H9 (cell line): ENCODE measurements at regions not wholly inside any gene's neighbourhood (a gene's known extent, or its start where the extent isn't known, plus 50 kb on each side); places are given as distances from the start of the nearest gene placed in this dataset.

ENCODE experiments used
- DNase-seq: peaks from one replicate; pipeline ENCODE4 v3.0.0-alpha.2; 2017
- H2AFZ ChIP-seq: one replicate; pipeline ENCODE4 v1.6.1; 2013; ENCODE audit warnings: mild to moderate bottlenecking, low read length, control low read depth, moderate library complexity
- H2AK5ac ChIP-seq: 2 replicates; pipeline ENCODE4 v1.6.1; 2013; ENCODE audit warnings: low read length, control low read depth, mixed read lengths; ENCODE audit not compliant: insufficient read length
- H2BK120ac ChIP-seq: one replicate; pipeline ENCODE4 v1.6.1; 2013; ENCODE audit warnings: low read depth, mild to moderate bottlenecking, low read length, control low read depth, inconsistent platforms; ENCODE audit not compliant: poor library complexity, severe bottlenecking
- H2BK12ac ChIP-seq: 2 replicates; pipeline ENCODE4 v1.6.1; 2013; ENCODE audit warnings: low read length, control low read depth, mixed read lengths, low read depth; ENCODE audit not compliant: insufficient read length
- H2BK15ac ChIP-seq: 2 replicates; pipeline ENCODE4 v1.6.1; 2013; ENCODE audit warnings: low read depth, low read length, control low read depth
- H2BK20ac ChIP-seq: one replicate; pipeline ENCODE4 v1.6.1; 2013; ENCODE audit warnings: low read depth, mild to moderate bottlenecking, low read length, control low read depth, inconsistent platforms; ENCODE audit not compliant: poor library complexity, severe bottlenecking
- H2BK5ac ChIP-seq: 2 replicates; pipeline ENCODE4 v1.6.1; 2013; ENCODE audit warnings: low read length, control low read depth, mixed read lengths; ENCODE audit not compliant: insufficient read length
- H3K14ac ChIP-seq: 2 replicates; pipeline ENCODE4 v1.6.1; 2013; ENCODE audit warnings: low read length, control low read depth; ENCODE audit not compliant: insufficient read depth
- H3K18ac ChIP-seq: 2 replicates; pipeline ENCODE4 v1.6.1; 2013; ENCODE audit warnings: low read depth, mild to moderate bottlenecking, mixed read lengths, low read length, control low read depth; ENCODE audit not compliant: insufficient read length
- H3K23ac ChIP-seq: 2 replicates; pipeline ENCODE4 v1.6.1; 2013; ENCODE audit warnings: low read length, control low read depth, mixed read lengths, low read depth; ENCODE audit not compliant: insufficient read length
- H3K23me2 ChIP-seq: 2 replicates; pipeline ENCODE4 v1.6.1; 2013; ENCODE audit warnings: low read depth, mild to moderate bottlenecking, mixed read lengths, low read length, control low read depth; ENCODE audit not compliant: insufficient read length, poor library complexity, severe bottlenecking
- H3K27ac ChIP-seq: 2 replicates; pipeline ENCODE4 v1.5.1; 2013; ENCODE audit warnings: low read length, control low read depth, mixed read lengths, low read depth; ENCODE audit not compliant: insufficient read length
- H3K27me3 ChIP-seq: 2 replicates; pipeline ENCODE4 v1.6.1; 2013; ENCODE audit warnings: low read length, control low read depth, inconsistent platforms; ENCODE audit not compliant: insufficient read depth
- H3K4ac ChIP-seq: 2 replicates; pipeline ENCODE4 v1.6.1; 2013; ENCODE audit warnings: low read depth, mild to moderate bottlenecking, control low read depth, inconsistent platforms, low read length, moderate library complexity
- H3K4me1 ChIP-seq: 2 replicates; pipeline ENCODE4 v1.6.1; 2013; ENCODE audit warnings: low read length, control low read depth, inconsistent platforms; ENCODE audit not compliant: insufficient read depth
- H3K4me2 ChIP-seq: 2 replicates; pipeline ENCODE4 v1.6.1; 2013; ENCODE audit warnings: low read length, control low read depth, mixed read lengths; ENCODE audit not compliant: insufficient read length, insufficient read depth
- H3K56ac ChIP-seq: 2 replicates; pipeline ENCODE4 v1.6.1; 2013; ENCODE audit warnings: low read depth, mild to moderate bottlenecking, mixed read lengths, low read length, control low read depth; ENCODE audit not compliant: insufficient read length
- H3K79me1 ChIP-seq: 2 replicates; pipeline ENCODE4 v1.6.1; 2013; ENCODE audit warnings: low read depth, mild to moderate bottlenecking, moderate library complexity, low read length, control low read depth, inconsistent platforms; ENCODE audit not compliant: insufficient read depth, poor library complexity, severe bottlenecking
- H3K79me2 ChIP-seq: 2 replicates; pipeline ENCODE4 v1.6.1; 2013; ENCODE audit warnings: low read length, control low read depth, inconsistent platforms; ENCODE audit not compliant: insufficient read depth
- H3K9ac ChIP-seq: 2 replicates; pipeline ENCODE4 v1.6.1; 2013; ENCODE audit warnings: low read length, control low read depth, mixed read lengths; ENCODE audit not compliant: insufficient read length; ENCODE audit errors: extremely low read depth
- H3K9me3 ChIP-seq: one replicate; pipeline ENCODE4 v1.6.1; 2013; ENCODE audit warnings: low read depth, low read length, inconsistent platforms; ENCODE audit not compliant: control insufficient read depth
- H3T11ph ChIP-seq: one replicate; pipeline ENCODE4 v1.6.1; 2013; ENCODE audit warnings: mild to moderate bottlenecking, low read length, control low read depth, inconsistent platforms
- H4K20me1 ChIP-seq: one replicate; pipeline ENCODE4 v1.6.1; 2013; ENCODE audit not compliant: control insufficient read depth, insufficient read length, insufficient read depth
- H4K5ac ChIP-seq: 2 replicates; pipeline ENCODE4 v1.6.1; 2013; ENCODE audit warnings: low read depth, mild to moderate bottlenecking, mixed read lengths, low read length, control low read depth; ENCODE audit not compliant: insufficient read length
- H4K8ac ChIP-seq: replicated peaks from 2 replicates; pipeline ENCODE4 v1.6.1; 2013; ENCODE audit warnings: low read length, control low read depth, mixed read lengths, low read depth; ENCODE audit not compliant: insufficient read length
- H4K91ac ChIP-seq: 2 replicates; pipeline ENCODE4 v1.6.1; 2013; ENCODE audit warnings: low read depth, mild to moderate bottlenecking, moderate library complexity, mixed read lengths, low read length, control low read depth; ENCODE audit not compliant: insufficient read length
- H3K27ac Mint-ChIP-seq, 3 experiments: 2 replicates in 2 of 3; 3 replicates in 1 of 3; pipeline ENCODE4 v1.8.0; 2020 to 2021; ENCODE audit warnings: mixed read lengths in 3 of 3, mild to moderate bottlenecking in 1 of 3, moderate library complexity in 1 of 3
- H3K27me3 Mint-ChIP-seq: 2 replicates; pipeline ENCODE4 v1.8.0; 2021; ENCODE audit warnings: low read depth, mild to moderate bottlenecking, moderate library complexity, mixed read lengths
- H3K36me3 Mint-ChIP-seq, 3 experiments: 2 replicates in 2 of 3; 3 replicates in 1 of 3; pipeline ENCODE4 v1.8.0; 2020 to 2021; ENCODE audit warnings: low read depth in 3 of 3, mixed read lengths in 3 of 3; ENCODE audit not compliant: insufficient read depth in 1 of 3
- H3K4me1 Mint-ChIP-seq, 2 experiments: 2 replicates each; pipeline ENCODE4 v1.8.0; 2020; ENCODE audit warnings: mixed read lengths in 2 of 2
- H3K4me3 Mint-ChIP-seq, 2 experiments: 2 replicates in 1 of 2; 3 replicates in 1 of 2; pipeline ENCODE4 v1.8.0; 2020 to 2021; ENCODE audit warnings: mild to moderate bottlenecking in 2 of 2, mixed read lengths in 2 of 2, moderate library complexity in 1 of 2
- H3K9me3 Mint-ChIP-seq, 2 experiments: 2 replicates in 1 of 2; 3 replicates in 1 of 2; pipeline ENCODE4 v1.8.0; 2020; ENCODE audit warnings: mild to moderate bottlenecking in 2 of 2, mixed read lengths in 2 of 2, moderate library complexity in 1 of 2
- WGBS: extraction: QIAGEN DNeasy Blood & Tissue Kit; methylation state at CpG from one replicate; pipeline ENCODE4 v1.1.7; 2013; ENCODE audit warnings: missing lambda C conversion rate, low lambda C conversion rate, mixed read lengths; ENCODE audit not compliant: insufficient read length; ENCODE audit errors: extremely low coverage; 5-methylcytosine and 5-hydroxymethylcytosine counted together
- TF ChIP-seq, protein P1 (sequence below): fragments of 200-600 bp; sonication (generic); conservative IDR thresholded peaks from 3 replicates; pipeline ENCODE4 v1.8.0; 2021; ENCODE audit warnings: antibody characterized with exemption, mild to moderate bottlenecking

DNA sequence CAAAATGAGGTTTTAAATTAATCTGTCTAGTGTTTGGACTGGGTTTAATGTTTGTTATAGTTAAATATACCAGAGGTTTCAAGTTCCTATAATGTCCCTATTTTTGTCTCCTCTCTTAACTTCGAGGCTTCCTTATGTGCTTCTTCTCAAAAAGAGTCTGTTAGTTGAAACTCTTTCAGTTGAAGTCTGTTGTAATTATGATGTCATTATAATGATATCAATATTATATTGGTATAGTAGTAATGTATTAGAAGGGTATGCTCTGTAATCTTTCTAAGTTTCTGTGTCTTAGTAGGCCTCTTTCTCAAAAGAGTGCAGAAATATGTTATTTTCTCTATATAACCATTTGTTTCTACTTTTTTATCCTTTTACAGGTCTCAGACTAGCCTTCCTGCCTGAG, 1148.0 kb downstream of the NSUN3 start:
- Histone ChIP-seq H2BK15ac (no peak overlapping the region), H3K23me2 (no peaks in the 10 kb centered on the region), H2BK12ac (no peak overlapping the region)

More for the DNA sequence above, 1148.0 kb downstream of the NSUN3 start:
- no peak overlapping the region for H3K27ac ChIP-seq
- no peak overlapping the region for H3K23ac ChIP-seq
- H2AFZ ChIP-seq, result no peak overlapping the region
- H3K18ac ChIP-seq, result no peak overlapping the region
- H3T11ph ChIP-seq, result no peak overlapping the region
- Mint-ChIP-seq H3K4me3 (no peak overlapping the region), H3K4me1 (peaks cover 8 to 9% of the 10 kb centered on the region in 2 experiments), H3K27me3 (no peaks in the 10 kb centered on the region), H3K36me3 (peaks cover 2 to 10% (median 8%) of the 10 kb centered on the region in 3 experiments; a peak in 6 of 7 replicates), H3K27ac (no peak overlapping the region), H3K9me3 (peaks cover 2 to 7% of the 10 kb centered on the region in 2 experiments; a peak in 4 of 5 replicates)
- no peak overlapping the region for H4K8ac ChIP-seq
- H3K9me3 ChIP-seq, result no peaks in the 10 kb centered on the region
- WGBS, result no CpG with 5 or more reads among the region's 1 CpG
- no peaks in the 10 kb centered on the region for H3K79me2 ChIP-seq
- no peak overlapping the region for H3K56ac ChIP-seq
- H3K4me1 ChIP-seq, result no peaks in the 10 kb centered on the region
- no peak overlapping the region for H4K5ac ChIP-seq
- TF ChIP-seq, protein P1, sequence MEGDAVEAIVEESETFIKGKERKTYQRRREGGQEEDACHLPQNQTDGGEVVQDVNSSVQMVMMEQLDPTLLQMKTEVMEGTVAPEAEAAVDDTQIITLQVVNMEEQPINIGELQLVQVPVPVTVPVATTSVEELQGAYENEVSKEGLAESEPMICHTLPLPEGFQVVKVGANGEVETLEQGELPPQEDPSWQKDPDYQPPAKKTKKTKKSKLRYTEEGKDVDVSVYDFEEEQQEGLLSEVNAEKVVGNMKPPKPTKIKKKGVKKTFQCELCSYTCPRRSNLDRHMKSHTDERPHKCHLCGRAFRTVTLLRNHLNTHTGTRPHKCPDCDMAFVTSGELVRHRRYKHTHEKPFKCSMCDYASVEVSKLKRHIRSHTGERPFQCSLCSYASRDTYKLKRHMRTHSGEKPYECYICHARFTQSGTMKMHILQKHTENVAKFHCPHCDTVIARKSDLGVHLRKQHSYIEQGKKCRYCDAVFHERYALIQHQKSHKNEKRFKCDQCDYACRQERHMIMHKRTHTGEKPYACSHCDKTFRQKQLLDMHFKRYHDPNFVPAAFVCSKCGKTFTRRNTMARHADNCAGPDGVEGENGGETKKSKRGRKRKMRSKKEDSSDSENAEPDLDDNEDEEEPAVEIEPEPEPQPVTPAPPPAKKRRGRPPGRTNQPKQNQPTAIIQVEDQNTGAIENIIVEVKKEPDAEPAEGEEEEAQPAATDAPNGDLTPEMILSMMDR, result no peak
- H3K4ac ChIP-seq, result no peak overlapping the region
- no peak overlapping the region for H2BK20ac ChIP-seq
- H3K9ac ChIP-seq, result no peak overlapping the region
- H3K27me3 ChIP-seq, result no peaks in the 10 kb centered on the region
- no peak overlapping the region for H2AK5ac ChIP-seq
- H3K79me1 ChIP-seq, result no peaks in the 10 kb centered on the region
- no peak overlapping the region for H2BK120ac ChIP-seq
- H3K4me2 ChIP-seq, result no peak overlapping the region
- H4K91ac ChIP-seq, result no peak overlapping the region
- H4K20me1 ChIP-seq, result no peaks in the 10 kb centered on the region
- no peak overlapping the region for H2BK5ac ChIP-seq
- DNase-seq, result no peak
- no peak overlapping the region for H3K14ac ChIP-seq
